COR-L47 (cell line): ENCODE measurements at regions not wholly inside any gene's neighbourhood (a gene's known extent, or its start where the extent isn't known, plus 50 kb on each side); places are given as distances from the start of the nearest gene placed in this dataset.

ENCODE experiments used
- DNase-seq: peaks from one replicate; lab custom pipeline; 2025; lab: John Stamatoyannopoulos, UW

DNA sequence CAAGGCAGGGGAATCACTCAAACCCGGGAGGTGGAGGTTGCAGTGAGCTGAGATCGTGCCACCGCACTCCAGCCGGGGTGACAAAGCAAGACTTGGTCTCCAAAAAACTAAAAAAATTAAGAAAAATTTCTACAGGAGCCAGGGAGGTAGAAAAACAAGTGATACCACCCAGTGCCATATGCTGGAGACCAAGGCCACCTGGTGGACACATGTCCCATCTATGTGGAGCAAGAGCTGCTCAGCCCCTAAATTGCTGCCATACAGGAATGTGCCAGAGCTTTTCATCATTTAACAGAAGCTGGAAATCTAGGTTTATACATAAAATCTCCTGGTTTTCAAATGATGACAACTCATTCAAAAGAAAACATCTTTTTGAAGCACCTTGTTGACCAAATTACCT, 61.4 kb upstream of the ELK3 start:
- peak; percentile 12 for DNase-seq

- no peak for DNase-seq
Observed at GRCh38 chr12:96134200-96134599, 60.0 kb upstream of the ELK3 start.

DNA sequence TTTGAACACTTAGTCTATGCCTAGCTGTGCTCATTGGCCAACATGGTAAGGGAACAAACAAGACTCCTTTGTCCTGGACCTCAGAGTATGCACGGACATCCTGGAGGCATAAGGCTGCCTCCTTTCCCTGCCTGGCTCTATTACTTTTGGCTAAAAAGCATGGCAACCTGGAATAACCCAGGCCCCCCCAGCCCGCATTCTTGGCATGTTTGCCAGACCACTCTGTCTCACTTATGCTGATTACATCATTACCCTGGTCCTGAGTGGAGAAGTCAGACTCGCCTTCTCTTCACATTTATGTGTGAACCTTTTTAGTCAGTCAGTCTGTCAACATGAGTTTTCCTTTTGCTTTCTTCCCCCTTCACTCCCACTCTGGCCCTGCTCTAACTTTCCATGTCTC, 58.0 kb upstream of the ELK3 start:
- DNase-seq, result no peak

- no peak for DNase-seq
Observed at GRCh38 chr12:96136725-96137378, 57.3 kb upstream of the ELK3 start.

- no peak for DNase-seq
Observed at GRCh38 chr12:96140174-96140573, 54.0 kb upstream of the ELK3 start.

GRCh38 chr12:96141216-96141912, 52.8 kb upstream of the ELK3 start:
- no peak for DNase-seq

DNA sequence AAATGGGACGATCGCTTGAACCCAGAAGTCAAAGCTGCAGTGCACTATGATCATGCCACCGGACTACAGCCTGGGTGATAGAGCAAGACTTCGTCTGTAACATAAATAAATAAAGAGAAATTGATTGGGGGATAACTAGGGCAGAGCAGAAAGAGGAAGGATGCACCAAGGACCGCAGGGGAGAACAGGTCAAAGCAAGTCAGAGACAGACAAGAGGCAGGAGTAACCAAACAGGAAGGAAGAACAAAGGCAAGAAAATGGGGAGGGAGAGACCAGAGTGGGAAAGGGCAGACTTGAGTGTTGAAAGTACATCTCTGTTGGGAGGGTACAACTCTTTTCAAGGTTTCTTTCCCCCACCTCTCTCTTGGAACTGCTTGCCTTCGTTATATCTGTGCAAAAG, 50.8 kb upstream of the ELK3 start:
- DNase-seq, result no peak

DNA sequence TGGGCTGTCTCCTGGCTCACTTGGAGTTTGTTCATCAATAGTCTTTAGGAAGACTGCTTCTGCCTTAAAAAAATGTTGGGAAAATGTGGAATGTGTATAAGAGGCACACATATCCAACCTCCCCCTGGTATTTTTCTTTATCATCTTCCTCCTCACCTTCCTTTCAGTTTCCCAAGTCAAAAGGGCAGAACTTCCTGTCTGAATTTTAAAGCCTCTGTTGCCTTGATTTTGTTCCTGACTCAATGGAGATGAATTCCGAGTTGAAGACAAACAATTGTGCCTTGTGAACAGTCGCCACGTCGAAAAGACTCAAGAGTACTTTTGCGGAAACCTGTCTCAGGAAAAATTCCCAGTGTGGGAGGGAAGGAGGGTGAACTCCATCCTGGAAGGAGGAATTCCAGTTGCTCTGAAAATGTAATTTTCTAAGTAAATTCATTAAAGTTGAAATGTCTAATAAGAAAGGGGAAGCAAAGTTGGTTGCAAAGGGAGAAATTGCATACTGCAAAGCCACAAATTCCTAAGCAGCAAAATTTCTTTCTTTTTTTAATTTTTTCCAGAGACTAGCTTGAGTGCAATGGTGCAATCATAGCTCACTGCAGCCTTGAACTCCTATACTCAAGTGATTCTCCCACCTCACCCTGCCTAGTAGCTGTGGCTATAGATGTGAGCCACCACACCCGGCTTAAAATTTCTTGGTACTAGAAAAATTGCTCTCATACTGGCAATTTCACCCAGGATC, 50.2 kb upstream of the ELK3 start:
- no peak for DNase-seq
